Prostate gland (tissue), 2 donors: ENCODE measurements at regions not wholly inside any gene's neighbourhood (a gene's known extent, or its start where the extent isn't known, plus 50 kb on each side); places are given as distances from the start of the nearest gene placed in this dataset.
"Not testable (repeated sequence)": the region's sequence is repeated elsewhere in the genome, so short reads cannot be mapped to it uniquely, and the experiment has no call there.

Source experiments
- DNase-seq: peaks from one replicate; pipeline ENCODE4 v3.0.0-alpha.2; 2019; ENCODE audit warnings: low spot score
- H3K27ac ChIP-seq, 2 donors: fragments of 200-600 bp; sonication (generic); 2 replicates each; pipeline ENCODE4 v1.5.1; 2017 to 2019
- H3K27me3 ChIP-seq: fragments of 200-600 bp; sonication (generic); replicated peaks from 2 replicates; pipeline ENCODE4 v1.5.1; 2019; ENCODE audit not compliant: insufficient read depth
- H3K36me3 ChIP-seq, 2 donors: fragments of 200-600 bp; sonication (generic); 1 replicate in 1 of 2; 2 replicates in 1 of 2; pipeline versions ENCODE4 v1.5.1 to v1.8.1; 2017 to 2019
- H3K4me1 ChIP-seq: fragments of 200-600 bp; sonication (generic); replicated peaks from 2 replicates; pipeline ENCODE4 v1.5.1; 2019
- H3K4me3 ChIP-seq, 2 donors: fragments of 200-600 bp; sonication (generic); 2 replicates each; pipeline ENCODE4 v1.5.1; 2017 to 2019
- H3K9me3 ChIP-seq: fragments of 200-600 bp; sonication (generic); 2 replicates; pipeline ENCODE4 v1.5.1; 2017
- CTCF ChIP-seq, 4 experiments: fragments of 200-600 bp in 2 of 4; fragments of 450-650 bp in 2 of 4; sonication (generic) in 2 of 4; IDR thresholded peaks; 1 replicate in 3 of 4; 2 replicates in 1 of 4; pipeline ENCODE4 v1.5.1; 2016 to 2019; ENCODE audit warnings: antibody characterized with exemption in 4 of 4, mild to moderate bottlenecking in 2 of 4, moderate library complexity in 2 of 4
- POLR2A ChIP-seq: fragments of 450-650 bp; IDR thresholded peaks from one replicate; pipeline ENCODE4 v1.6.1; 2016; ENCODE audit warnings: antibody characterized with exemption, mild to moderate bottlenecking
- POLR2AphosphoS5 ChIP-seq: sonication (generic); formaldehyde crosslinking; IDR thresholded peaks from one replicate; pipeline ENCODE4 v1.6.1; 2017; ENCODE audit warnings: antibody characterized with exemption
- WGBS: methylation state at CpG from one replicate; pipeline ENCODE4 v1.1.5; 2018; 5-methylcytosine and 5-hydroxymethylcytosine counted together
- intact Hi-C: fragments of 100-400 bp; cut with DNase I; formaldehyde crosslinking; loops from one replicate; pipeline ENCODE4 v1.14.2; 2022

GRCh38 chr19:41510484-41510883 lies 65.5 kb upstream of the CEACAM21 start:
- intact Hi-C loops: no loop called here
- H3K27ac ChIP-seq: no peak overlapping the region
- H3K4me1 ChIP-seq: no peaks in the 10 kb centered on the region
- H3K4me3 ChIP-seq: no peak overlapping the region
- 66% methylated on average over 12 of the region's 12 CpGs for WGBS
- H3K9me3 ChIP-seq: no peaks in the 10 kb centered on the region
- no peak for TF ChIP-seq POLR2AphosphoS5
- no peak for TF ChIP-seq CTCF (IDR thresholded peaks at IDR 0.05)
- TF ChIP-seq POLR2A: no peak
- no peak for DNase-seq
- no peaks in the 10 kb centered on the region for H3K36me3 ChIP-seq
- peaks cover 5% of the 10 kb centered on the region for H3K27me3 ChIP-seq

GRCh38 chr19:41511628-41512027 lies 64.3 kb upstream of the CEACAM21 start:
- intact Hi-C loops: no loop called here
- H3K4me1 ChIP-seq: no peaks in the 10 kb centered on the region
- no peaks in the 10 kb centered on the region for H3K36me3 ChIP-seq
- H3K9me3 ChIP-seq: no peaks in the 10 kb centered on the region
- no peak overlapping the region for H3K27ac ChIP-seq
- TF ChIP-seq POLR2A (no peak), CTCF (IDR thresholded peaks at IDR 0.05) (no peak), POLR2AphosphoS5 (no peak)
- peaks cover 5% of the 10 kb centered on the region for H3K27me3 ChIP-seq
- H3K4me3 ChIP-seq: no peak overlapping the region
- 58% methylated on average over 8 of the region's 8 CpGs for WGBS
- DNase-seq: no peak

GRCh38 chr19:41515015-41515652 lies 60.8 kb upstream of the CEACAM21 start:
- H3K4me1 ChIP-seq: no peaks in the 10 kb centered on the region
- no peaks in the 10 kb centered on the region for H3K36me3 ChIP-seq
- H3K27me3 ChIP-seq: peaks cover 11% of the 10 kb centered on the region
- TF ChIP-seq POLR2A (no peak), POLR2AphosphoS5 (no peak)
- no peaks in the 10 kb centered on the region for H3K9me3 ChIP-seq
- 62% methylated on average over 19 of the region's 25 CpGs for WGBS
- H3K27ac ChIP-seq: no peak overlapping the region
- H3K4me3 ChIP-seq: no peak overlapping the region
- intact Hi-C loops: no loop called here
- DNase-seq: no peak

GRCh38 chr19:41516292-41517171 lies 59.4 kb upstream of the CEACAM21 start:
- H3K27ac ChIP-seq, H3K4me1 ChIP-seq, DNase-seq, H3K36me3 ChIP-seq, H3K4me3 ChIP-seq, intact Hi-C loops, H3K9me3 ChIP-seq: not testable (repeated sequence)
- peak in 1 of 4 experiments; percentile 24 for TF ChIP-seq CTCF (IDR thresholded peaks at IDR 0.05)
- 57% methylated on average over 19 of the region's 19 CpGs for whole genome bisulfite sequencing
- H3K27me3 ChIP-seq: peaks cover 11% of the 10 kb centered on the region

GRCh38 chr19:41518141-41518540 lies 57.8 kb upstream of the CEACAM21 start:
- Histone ChIP-seq H3K4me3 (no peak overlapping the region), H3K27me3 (peaks cover 11% of the 10 kb centered on the region), H3K4me1 (no peaks in the 10 kb centered on the region), H3K36me3 (no peaks in the 10 kb centered on the region), H3K9me3 (no peaks in the 10 kb centered on the region), H3K27ac (no peak overlapping the region)
- WGBS: 76% methylated on average over 3 of the region's 3 CpGs
- intact Hi-C loops: no loop called here
- TF ChIP-seq CTCF (IDR thresholded peaks at IDR 0.05) (no peak), POLR2AphosphoS5 (no peak), POLR2A (no peak)
- DNase-seq: no peak

GRCh38 chr19:41521138-41521930 lies 54.6 kb upstream of the CEACAM21 start:
- H3K27ac ChIP-seq, H3K4me1 ChIP-seq, DNase-seq, H3K36me3 ChIP-seq, intact Hi-C loops, H3K27me3 ChIP-seq, H3K9me3 ChIP-seq: not testable (repeated sequence)
- 30% methylated on average over 18 of the region's 18 CpGs for WGBS
- peak overlapping the region in 1 of 2 donors; percentile 18 for H3K4me3 ChIP-seq
